COLO829 (cell line): ENCODE measurements at regions not wholly inside any gene's neighbourhood (a gene's known extent, or its start where the extent isn't known, plus 50 kb on each side); places are given as distances from the start of the nearest gene placed in this dataset.
A peak's percentile ranks its signal among the peaks of the same experiment; 100 is the strongest.

ENCODE experiments used
- DNase-seq: peaks from one replicate; pipeline ENCODE4 v3.0.0; 2012; ENCODE audit warnings: low spot score

DNA sequence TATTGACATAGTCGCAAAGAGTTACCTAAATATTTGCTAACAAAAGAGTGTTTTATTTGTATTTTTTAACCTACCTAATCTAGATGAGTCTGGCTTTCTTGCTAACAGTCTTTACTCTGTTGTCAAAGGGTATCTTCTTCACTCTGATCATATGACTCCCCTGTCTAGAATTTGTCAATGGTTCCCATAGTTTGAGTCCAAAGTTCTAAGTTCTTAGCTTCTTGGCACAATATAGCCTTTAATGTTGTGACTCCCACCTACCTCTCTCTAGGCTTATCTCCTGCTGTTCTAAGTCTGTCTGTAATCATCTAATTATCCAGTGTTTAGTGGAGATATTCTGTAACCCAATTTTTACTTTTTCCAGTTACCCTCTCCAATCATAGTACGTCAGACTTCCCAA is 104.3 kb upstream of the PDE3A start:
- DNase-seq = peak; percentile 8

DNA sequence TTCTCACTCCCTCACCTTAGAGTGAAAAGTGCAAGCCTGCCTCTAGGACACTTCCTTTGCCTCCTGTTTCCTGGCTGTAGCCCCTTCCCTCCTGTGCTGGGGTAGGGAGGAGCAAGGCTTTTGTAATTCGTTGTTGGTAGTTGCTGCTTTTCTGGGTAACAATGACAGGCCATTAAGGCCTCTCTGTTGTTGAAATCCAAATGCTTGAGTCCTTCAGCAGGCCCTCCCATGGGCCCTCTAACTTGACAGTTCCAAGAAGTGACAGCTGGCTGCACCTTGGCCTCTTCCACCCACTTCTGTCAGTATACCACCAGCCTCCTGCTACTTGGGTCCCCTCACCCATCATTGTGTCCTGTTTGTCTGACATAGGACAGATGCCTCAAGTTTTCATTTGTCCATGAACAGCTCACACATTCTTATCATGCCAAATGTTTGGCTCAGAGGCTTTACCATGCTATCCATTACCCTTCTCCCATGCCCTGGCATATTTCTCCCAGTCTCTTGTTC is 103.7 kb upstream of the PDE3A start:
- DNase-seq = no peak

DNA sequence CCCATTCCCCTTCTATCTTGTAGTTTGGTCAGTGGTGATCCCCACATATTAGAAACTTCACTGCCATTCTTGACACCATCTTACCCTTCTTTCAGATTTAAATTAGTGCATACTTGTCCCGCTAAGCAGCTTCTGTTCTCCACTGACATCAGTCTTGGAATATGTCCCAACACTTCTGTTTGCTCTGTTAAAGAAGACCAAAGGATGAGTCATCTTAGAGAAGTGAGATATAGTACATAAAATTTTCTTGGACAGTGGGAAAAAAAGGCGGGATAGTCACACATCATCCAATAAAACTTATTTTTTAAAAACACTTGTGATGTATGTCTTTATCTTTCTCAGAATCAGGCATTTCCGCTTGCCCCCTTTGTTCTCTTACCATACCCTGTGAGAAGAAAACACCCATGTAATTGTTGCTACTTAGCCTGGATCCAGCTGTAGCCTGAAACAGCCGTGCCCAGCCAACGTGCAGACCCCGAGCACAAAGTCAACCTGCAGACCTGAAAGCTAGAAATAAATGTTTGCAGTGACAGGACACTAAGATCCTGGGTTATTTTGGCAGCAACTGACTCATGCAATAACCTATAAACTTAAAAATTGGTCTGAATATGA is 100.1 kb upstream of the PDE3A start:
- no peak for DNase-seq

DNA sequence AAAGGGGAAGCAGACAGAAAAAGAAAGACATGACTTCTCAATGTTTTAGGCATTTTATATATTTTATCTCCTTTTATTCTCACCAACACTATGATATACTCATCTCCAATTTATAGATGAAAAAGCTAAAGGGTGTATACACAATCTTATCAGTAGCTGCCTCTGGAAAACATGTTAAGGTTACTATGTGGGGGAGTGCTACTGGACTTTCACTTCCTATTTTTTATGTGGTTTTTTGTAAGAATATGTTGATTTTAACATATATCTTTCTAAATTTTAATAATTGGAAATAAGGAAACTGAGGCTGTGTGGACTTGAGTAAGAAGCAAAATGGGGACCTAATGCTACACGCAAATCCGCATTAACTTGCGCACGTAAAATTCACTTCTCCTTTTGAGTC is 99.6 kb upstream of the PDE3A start:
- no peak for DNase-seq

DNA sequence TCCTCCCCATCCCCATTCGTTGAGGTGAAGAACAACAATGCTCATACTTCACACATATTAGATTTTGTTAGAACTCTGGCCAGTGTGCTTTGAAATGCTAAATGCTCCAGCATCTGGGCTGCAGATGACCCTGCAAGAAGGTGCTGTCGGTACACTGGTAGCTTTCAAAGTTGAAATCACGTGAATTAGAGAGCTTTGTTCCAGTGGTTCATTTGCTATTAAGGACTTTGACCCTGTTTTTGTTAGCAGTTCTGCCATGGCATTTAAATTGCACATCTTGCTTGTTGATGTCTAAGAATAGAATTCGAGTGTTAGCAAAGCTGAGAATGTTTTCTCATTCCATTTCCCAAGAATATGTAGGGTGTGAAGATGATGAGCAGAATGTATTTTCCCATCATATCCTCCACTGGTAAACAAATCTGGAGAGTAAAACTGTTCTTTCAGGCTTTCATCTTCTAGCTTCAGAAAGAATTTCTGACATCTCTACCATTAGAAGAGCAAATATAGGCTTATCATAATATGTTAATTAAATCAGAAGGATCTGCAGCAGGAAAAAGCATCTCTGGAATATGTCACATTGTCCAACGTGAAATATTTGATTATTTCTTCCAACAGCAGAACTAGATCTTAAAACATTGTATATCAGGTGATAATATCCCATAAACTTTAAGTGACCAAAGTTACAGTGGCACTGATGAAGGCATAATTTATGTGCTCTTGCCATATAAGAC is 98.8 kb upstream of the PDE3A start:
- DNase-seq = no peak

DNA sequence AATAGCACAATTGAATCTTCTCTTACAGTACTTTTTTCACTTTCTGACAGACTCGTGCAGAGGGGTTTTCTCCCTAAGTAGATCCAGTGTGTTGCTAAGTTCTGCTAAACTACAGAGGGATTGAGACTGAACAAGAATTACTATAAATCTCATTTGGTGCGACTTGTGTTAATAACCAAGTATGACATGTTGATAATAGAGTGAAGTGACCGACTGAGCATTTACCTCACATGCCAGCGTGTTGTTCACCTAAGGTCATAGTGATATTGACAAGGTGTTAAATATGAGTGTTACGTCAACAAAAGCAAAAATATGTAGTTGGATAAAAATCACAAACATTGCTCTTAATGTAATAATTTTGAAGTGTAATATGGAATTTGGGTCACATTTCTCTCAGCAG is 97.8 kb upstream of the PDE3A start:
- no peak for DNase-seq

DNA sequence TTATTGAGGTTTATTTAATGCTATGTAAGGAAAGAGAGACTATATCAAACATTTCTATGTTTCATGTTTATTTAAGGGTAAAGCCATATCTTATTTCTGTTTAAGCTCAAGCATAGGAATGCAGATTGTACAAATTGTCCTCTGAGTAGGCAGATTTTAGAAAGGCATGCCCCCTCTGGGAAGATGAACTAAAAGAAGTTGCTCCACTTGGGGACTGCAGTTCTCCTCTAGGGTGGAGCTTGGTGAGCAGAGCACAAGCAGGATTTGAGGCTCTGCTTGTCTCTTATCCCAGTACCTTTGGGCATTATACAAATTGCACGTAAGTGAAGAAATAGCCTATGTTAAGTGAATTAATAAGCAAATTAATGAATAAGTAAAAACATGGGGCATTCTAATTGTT is 96.2 kb upstream of the PDE3A start:
- DNase-seq = no peak

DNA sequence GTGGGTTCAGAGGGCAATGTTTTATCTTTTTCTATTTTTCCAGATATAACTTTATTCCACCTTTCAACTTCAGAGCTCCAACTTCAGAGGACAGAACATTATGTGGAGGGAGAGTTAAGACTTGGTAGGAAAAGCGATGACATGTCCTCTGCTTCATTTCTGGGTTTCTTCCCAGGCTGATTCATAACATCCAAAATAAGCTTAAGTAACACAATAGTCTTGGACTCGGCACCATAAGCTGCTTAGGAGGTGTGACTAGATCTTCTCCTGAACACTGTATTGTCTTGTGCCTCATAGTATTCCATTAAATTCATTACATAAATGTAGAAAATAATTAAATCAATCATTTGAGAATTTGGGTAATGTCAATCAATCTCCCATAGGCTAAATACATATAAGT is 95.5 kb upstream of the PDE3A start:
- DNase-seq = no peak

DNA sequence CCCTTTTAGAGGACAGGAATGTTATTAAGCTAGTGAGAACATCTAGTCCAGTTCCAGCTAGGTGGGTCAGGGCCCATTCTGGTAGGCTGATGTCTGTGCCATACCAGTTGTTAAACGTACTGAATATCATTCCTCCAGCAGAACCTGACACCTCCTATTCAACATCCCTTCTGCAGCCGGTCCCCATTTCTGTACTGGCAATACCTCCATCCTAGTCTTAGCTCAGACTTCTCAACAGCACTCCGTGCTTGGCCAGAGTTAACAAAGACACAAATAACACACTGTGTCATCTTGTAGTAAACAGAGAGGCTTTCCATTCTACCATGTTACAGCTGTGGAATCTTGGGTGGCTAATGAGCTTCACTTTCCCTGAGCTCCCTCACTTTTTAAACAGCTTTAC is 94.3 kb upstream of the PDE3A start:
- no peak for DNase-seq

DNA sequence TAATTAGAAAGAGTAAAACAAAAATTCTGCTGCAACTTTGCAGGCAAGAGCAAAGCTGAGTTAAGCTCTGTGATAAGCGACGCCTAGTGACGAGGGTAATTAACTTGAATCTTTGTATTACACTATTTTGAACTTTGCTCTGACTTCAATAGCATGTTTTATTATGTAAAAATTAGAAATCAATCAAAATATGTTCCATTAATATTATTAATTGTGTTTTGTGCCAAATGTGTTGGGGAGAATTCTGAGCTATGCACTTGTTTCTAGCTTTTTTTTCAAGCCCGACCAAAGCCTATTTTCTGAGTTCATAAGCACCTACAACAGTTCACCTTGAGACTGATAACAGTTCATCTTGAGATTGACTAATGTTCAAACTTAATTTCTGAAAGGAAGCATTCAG is 90.1 kb upstream of the PDE3A start:
- no peak for DNase-seq

DNA sequence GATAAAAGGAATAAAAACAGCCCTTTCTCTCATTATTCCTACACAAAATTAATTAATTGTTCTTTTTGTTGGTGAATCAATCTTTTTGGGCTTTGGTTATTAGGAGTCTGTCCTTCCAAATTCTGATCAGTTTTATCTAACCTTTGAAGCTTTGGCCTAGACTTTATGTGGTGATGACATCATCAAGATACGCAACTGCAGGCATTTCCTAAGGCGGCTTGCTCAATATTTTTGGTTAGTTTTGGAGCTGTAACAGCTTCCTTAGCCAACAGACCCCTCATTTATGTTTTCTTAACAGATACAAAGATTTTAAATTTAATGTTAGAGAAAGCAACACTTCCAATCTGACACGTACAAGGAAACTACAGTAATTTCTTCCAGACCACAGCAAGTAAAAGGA is 87.8 kb upstream of the PDE3A start:
- DNase-seq = no peak

DNA sequence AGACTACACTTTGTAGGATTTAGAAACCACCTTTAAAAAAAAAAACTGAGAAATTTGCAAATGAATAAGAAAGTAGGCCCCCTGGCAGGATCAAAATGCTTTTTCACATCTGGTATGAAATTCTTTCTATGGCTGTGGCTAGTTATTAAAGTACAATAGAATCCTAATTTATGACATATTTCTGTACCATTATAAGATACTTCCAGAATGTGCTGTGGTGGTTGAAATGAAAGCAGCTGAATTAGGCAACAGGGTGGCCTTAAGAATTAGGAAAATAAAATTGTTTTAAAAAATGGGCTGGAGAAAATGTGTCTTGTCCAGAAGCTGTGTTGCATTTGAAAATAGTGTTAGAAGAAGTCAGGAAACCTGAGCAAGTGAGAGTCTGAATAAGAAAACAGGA is 85.9 kb upstream of the PDE3A start:
- DNase-seq = no peak

DNA sequence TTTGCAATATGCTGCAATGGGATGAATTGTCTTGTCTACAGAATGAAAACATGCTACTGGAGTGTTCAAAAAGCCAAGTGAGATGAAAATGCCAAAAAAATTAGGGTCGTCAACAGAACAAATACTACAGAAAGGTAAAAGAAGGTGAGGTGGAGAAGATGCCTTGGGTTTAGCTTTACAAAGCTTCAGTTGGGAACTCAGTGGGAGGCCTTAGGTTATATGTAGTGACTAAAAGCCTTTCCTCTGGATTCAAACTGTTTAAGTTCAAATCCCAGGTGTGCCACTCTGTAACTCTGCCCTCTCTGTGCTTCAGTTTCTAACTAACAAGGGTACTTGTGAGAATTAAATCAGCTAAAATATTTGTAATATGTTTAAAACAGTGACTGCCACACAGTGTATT is 84.9 kb upstream of the PDE3A start:
- DNase-seq = no peak

DNA sequence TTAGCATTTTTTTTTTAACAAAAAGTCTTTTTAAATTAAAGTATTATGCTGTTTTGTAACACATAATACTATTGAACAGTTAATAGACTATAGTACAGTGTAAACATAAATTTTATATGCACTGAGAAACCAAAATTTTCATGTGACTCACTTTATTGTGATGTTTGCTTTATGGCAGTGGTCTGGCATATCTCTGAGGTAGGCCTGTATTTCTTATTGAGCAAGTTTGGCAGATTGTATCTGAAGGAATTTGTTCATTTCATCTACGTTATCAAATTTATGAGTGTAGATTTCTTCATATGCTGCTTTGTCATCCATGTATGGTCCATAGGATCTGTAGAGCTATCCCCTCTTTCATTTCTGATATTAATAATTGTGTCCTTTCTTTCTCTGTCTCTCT is 78.8 kb upstream of the PDE3A start:
- no peak for DNase-seq

DNA sequence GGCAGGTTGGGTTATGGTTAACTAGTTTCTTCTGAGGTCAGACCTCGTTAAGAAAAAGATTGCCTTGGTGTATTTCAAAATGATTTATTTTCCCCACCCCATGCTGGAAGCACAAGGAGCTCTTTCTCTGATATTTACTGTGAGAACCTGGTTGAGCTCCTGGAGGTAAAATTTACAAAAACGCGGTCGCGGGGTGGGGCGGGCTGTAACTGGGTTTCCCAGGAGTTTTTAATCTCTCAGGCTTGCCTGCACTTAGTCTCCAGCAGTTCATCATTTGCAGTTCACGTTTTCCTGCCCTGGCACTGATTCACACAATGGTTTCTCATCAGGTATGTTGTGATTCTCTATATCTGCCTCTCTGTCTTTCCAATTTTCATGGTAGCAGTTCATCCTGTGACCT is 67.9 kb upstream of the PDE3A start:
- DNase-seq = no peak

DNA sequence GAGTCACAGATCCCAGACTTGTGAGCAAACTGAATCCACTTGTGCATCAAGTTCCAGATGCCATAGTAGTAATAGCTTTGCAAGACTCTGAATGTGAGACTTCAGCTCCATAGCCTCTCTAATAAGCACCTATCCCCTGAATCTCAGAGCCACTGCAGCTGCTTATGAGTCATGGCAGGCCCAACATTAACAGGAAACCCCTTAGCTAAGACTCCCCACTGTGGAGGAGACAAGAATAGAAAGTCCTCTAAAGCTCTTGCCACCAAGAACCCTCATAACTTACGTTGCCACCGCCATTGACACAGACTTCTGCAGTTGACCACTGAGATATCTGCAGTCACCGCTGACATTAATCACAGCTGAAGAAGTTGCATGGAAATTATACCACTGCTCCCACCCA is 62.9 kb upstream of the PDE3A start:
- DNase-seq = no peak

DNA sequence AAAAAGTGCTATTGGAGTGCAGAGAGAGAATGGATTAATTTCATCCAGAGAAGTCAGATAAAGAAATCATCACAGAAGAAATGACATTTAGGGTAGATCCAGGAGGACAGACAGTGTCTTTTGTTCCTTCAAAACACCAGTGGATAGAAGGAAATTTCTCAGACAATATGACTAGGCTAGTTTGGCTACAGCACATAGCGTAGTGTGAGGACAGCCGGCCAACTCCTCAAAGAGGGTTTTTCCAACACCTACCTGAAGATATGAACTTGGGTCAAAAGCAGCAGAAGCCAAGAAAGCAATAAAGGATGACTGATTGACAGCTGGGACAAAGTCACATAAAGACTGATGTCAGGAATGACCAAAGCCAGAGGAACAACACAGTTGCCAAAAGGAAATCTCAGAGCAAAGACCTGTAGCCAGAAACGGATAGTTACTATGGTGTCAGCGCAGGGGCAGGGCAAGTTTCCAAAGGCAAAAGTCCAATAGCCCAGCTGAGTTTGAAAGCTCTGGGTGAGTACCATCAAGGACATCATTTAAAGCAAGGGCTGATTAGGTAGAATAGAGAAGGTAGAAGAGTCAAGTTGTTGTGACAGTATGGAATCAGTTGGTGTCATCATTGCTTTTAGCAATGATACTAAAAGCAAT is 58.7 kb upstream of the PDE3A start:
- DNase-seq = no peak

DNA sequence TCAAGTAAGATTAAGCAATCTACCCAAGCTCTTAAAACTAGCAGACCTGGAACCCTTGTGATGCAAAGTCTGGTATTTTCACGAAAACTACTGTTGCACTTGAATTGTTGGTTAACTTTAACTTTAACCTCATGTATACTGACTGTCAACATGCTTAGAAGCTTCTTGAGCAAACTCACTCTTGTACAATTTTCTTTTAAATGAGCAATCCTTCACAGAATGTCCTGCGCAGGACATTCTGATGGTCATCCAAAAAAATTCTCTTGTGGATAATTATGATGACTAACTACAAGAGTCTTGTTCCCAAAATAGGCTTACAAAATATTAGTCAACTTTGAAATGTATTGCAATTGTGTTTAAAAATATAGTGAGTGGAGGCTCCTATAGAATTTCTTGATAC is 54.0 kb upstream of the PDE3A start:
- no peak for DNase-seq

DNA sequence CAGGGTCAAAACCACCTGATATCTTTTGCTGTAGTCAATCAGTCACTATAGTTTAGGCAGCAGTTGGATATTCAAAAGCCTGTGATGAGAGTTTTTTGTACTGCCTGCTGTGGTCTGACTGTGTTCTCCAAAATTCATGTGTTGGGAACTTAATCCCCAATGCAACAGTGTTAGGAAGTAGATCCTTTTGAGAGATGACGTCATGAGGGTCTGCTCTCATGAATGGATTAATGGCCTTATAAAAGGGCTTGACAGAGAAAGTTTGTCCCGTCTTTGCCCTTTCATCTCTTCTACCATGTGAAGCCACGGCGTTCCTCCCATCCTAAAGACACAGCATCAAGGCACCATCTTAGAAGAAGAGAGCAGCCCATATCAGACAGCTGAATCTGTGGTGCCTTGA is 50.8 kb upstream of the PDE3A start:
- no peak for DNase-seq
